Spleen (tissue), 7 donors: ENCODE measurements at regions not wholly inside any gene's neighbourhood (a gene's known extent, or its start where the extent isn't known, plus 50 kb on each side); places are given as distances from the start of the nearest gene placed in this dataset.

ENCODE experiments used
- CTCF ChIP-seq, 11 experiments: fragments of 200-600 bp in 7 of 11; fragments of 450-650 bp in 4 of 11; sonication (generic) in 4 of 11; IDR thresholded peaks in 8 of 11; conservative IDR thresholded peaks in 3 of 11; 1 replicate in 7 of 11; 2 replicates in 4 of 11; pipeline versions ENCODE4 v1.4.0 to v1.8.0; 2016 to 2021; ENCODE audit warnings: antibody characterized with exemption in 11 of 11, inconsistent platforms in 4 of 11, mild to moderate bottlenecking in 1 of 11
- POLR2A ChIP-seq, 3 donors: fragments of 450-650 bp; IDR thresholded peaks; one replicate each; pipeline ENCODE4 v1.5.1; 2017; ENCODE audit warnings: antibody characterized with exemption in 3 of 3, mild to moderate bottlenecking in 1 of 3
- donor health status: DM: no; HTN: no; CAD: no; lungs with moderate emphysema.
- donor health status: DM: no; HTN: no; CAD: no.
- donor health status: DM: no; HTN: no; CAD: no.

GRCh38 chr2:123906361-123906760, 118.7 kb upstream of the CNTNAP5 start:
- TF ChIP-seq POLR2A (IDR thresholded peaks at IDR 0.05) (no peak), CTCF (IDR thresholded peaks at IDR 0.05 in 8 of 11, conservative IDR thresholded peaks at IDR 0.05 in 3 of 11) (no peak)
